ENCODE measurements at regions not wholly inside any gene's neighbourhood (a gene's known extent, or its start where the extent isn't known, plus 50 kb on each side); places are given as distances from the start of the nearest gene placed in this dataset.

DNA sequence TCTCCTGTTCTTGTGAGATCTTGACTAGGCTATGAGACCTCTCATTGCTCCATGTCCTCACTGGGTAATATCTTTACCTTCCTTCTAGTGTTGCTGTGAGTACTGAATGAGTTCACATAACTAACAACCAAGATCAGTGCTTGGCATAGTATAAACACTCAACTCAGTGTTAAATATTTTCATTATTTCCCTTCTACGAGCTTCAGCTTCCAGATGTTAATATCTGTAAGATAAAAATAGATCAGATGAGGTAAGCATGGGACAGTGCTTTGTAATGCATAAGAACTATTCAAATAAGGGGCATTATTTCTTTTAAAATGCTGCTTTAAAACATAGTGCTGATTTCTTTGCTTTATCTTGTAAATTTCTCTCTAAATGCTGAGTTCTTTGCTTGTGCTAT lies 130.8 kb downstream of the DIPK2A start:
- Histone ChIP-seq H3K27me3 (ENCODE audit: control insufficient read depth, insufficient read depth, low read length) (no peaks in the 10 kb centered on the region), H3K36me3 (ENCODE audit: control insufficient read depth, insufficient read depth, low read length) (no peaks in the 10 kb centered on the region), H3K4me3 (ENCODE audit: low read depth, low read length) (no peak overlapping the region)
- TF ChIP-seq, protein P1, sequence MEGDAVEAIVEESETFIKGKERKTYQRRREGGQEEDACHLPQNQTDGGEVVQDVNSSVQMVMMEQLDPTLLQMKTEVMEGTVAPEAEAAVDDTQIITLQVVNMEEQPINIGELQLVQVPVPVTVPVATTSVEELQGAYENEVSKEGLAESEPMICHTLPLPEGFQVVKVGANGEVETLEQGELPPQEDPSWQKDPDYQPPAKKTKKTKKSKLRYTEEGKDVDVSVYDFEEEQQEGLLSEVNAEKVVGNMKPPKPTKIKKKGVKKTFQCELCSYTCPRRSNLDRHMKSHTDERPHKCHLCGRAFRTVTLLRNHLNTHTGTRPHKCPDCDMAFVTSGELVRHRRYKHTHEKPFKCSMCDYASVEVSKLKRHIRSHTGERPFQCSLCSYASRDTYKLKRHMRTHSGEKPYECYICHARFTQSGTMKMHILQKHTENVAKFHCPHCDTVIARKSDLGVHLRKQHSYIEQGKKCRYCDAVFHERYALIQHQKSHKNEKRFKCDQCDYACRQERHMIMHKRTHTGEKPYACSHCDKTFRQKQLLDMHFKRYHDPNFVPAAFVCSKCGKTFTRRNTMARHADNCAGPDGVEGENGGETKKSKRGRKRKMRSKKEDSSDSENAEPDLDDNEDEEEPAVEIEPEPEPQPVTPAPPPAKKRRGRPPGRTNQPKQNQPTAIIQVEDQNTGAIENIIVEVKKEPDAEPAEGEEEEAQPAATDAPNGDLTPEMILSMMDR (IDR thresholded peaks at IDR 0.05; ENCODE audit: insufficient read depth, low read length, severe bottlenecking), result no peak
- FAIRE-seq (no peak), DNase-seq (ENCODE audit: low read depth) (no peak)

DNA sequence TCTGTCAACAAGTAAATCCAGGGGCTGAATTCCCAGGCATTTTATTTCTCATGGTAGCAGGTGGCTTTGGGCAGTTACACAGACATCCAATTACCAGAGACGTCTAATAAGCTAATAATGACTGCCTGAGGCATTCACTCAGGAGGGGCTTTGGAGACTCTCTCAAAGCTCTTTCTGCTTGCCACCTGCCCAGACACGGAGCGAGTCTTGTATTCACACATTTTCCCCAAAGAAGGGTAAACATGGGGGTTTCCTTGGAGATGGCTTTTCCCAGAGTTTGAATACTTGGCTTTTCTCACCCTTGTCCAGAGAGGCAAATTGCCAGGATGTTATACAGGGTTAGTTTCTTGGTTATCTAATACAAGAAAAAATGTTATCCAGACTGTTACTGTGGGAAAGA lies 132.6 kb downstream of the DIPK2A start:
- no peaks in the 10 kb centered on the region for H3K36me3 ChIP-seq (ENCODE audit: control insufficient read depth, insufficient read depth, low read length)
- no peak overlapping the region for H3K4me3 ChIP-seq (ENCODE audit: low read depth, low read length)
- TF ChIP-seq, protein P1 (IDR thresholded peaks at IDR 0.05; ENCODE audit: insufficient read depth, low read length, severe bottlenecking), result no peak
- DNase-seq (ENCODE audit: low read depth) (no peak), FAIRE-seq (no peak)
- no peaks in the 10 kb centered on the region for H3K27me3 ChIP-seq (ENCODE audit: control insufficient read depth, insufficient read depth, low read length)

DNA sequence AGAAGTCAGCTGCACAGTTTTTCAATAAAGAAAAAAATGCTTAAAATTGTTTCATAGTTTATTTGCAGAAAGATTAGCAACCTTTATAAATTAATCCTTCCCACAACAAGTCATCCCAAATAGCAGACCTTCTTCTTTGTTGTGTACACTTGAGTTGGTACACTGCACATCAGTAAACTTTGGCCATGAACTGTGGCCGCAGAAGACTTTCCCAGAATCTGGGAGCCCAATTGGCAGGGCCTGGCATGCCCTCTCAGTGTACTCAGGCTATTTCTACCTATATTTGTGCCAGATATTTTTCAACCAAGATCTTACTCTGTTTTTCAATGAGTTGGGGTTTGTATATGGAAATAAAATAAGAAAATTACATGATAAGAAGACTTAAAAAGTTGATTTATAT lies 133.1 kb downstream of the DIPK2A start:
- FAIRE-seq (no peak), DNase-seq (ENCODE audit: low read depth) (no peak)
- no peaks in the 10 kb centered on the region for H3K27me3 ChIP-seq (ENCODE audit: control insufficient read depth, insufficient read depth, low read length)
- TF ChIP-seq, protein P1 (IDR thresholded peaks at IDR 0.05; ENCODE audit: insufficient read depth, low read length, severe bottlenecking), result no peak
- no peaks in the 10 kb centered on the region for H3K36me3 ChIP-seq (ENCODE audit: control insufficient read depth, insufficient read depth, low read length)
- no peak overlapping the region for H3K4me3 ChIP-seq (ENCODE audit: low read depth, low read length)

DNA sequence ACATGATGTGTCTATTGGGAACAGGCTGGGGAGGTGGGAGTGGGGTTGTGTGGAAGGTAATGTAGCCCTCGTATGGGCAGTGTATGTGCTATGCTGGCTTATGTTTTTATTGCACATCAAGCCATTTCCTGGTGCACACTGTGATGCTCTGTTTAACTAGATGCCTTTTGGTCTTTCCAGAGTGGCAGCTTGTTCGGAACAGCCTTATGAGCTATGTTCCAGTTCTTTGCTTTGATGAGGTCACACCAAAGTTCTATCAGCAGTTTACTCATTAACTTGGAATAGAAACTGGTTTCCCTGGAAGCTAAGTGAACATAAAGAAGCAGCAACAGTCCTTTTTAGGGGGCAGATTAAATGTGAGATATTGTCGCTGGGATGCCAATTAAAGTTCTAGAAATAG lies 133.9 kb downstream of the DIPK2A start:
- H3K27me3 ChIP-seq (ENCODE audit: control insufficient read depth, insufficient read depth, low read length), result no peaks in the 10 kb centered on the region
- TF ChIP-seq, protein P1 (IDR thresholded peaks at IDR 0.05; ENCODE audit: insufficient read depth, low read length, severe bottlenecking), result no peak
- no peaks in the 10 kb centered on the region for H3K36me3 ChIP-seq (ENCODE audit: control insufficient read depth, insufficient read depth, low read length)
- DNase-seq (ENCODE audit: low read depth) (no peak), FAIRE-seq (no peak)
- H3K4me3 ChIP-seq (ENCODE audit: low read depth, low read length), result no peak overlapping the region

DNA sequence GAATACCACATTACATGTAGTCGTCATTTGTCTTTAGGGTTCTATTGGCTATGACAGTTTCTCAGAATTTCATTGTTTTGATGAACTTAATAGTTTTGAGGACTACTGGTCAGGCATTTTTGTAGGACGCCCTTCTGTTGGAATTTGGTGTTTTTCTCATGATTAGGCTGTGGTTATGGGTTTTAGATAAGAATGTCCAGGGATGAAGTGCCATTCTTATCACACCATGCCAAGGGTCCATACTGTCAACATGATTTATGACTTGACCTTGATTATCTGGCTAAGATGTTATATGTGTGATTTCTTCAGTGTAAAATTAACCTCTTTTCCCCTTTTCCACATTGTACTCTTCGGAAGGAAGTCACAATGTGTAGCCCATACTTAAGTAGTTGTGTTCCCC lies 135.3 kb downstream of the DIPK2A start:
- Histone ChIP-seq H3K27me3 (ENCODE audit: control insufficient read depth, insufficient read depth, low read length) (no peaks in the 10 kb centered on the region), H3K4me3 (ENCODE audit: low read depth, low read length) (no peak overlapping the region), H3K36me3 (ENCODE audit: control insufficient read depth, insufficient read depth, low read length) (no peaks in the 10 kb centered on the region)
- TF ChIP-seq, protein P1 (IDR thresholded peaks at IDR 0.05; ENCODE audit: insufficient read depth, low read length, severe bottlenecking), result no peak
- DNase-seq (ENCODE audit: low read depth) (no peak), FAIRE-seq (no peak)

DNA sequence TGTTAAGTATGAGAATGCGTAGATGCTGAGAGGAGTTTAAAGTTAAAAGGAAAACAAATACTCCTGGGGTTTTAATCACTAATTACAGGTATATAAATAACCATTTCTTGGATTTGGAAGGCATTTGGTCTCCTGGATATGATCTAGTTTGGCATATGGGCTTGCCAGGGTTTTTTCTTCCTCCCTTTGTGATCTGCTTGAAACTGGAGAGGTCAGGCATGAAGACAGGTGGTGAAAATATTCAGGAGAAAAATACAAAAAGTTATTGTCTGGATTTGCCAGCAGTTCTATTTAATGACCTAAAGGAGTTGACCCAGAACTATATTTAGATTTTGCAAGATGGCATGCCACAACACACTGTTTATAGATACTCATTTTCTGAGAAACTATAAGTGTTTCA lies 136.3 kb downstream of the DIPK2A start:
- H3K4me3 ChIP-seq (ENCODE audit: low read depth, low read length), result no peak overlapping the region
- DNase-seq (ENCODE audit: low read depth), result no peak
- H3K27me3 ChIP-seq (ENCODE audit: control insufficient read depth, insufficient read depth, low read length), result no peaks in the 10 kb centered on the region
- H3K36me3 ChIP-seq (ENCODE audit: control insufficient read depth, insufficient read depth, low read length), result no peaks in the 10 kb centered on the region
- TF ChIP-seq, protein P1 (IDR thresholded peaks at IDR 0.05; ENCODE audit: insufficient read depth, low read length, severe bottlenecking), result no peak
- FAIRE-seq, result no peak
